ENCODE measurements at regions not wholly inside any gene's neighbourhood (a gene's known extent, or its start where the extent isn't known, plus 50 kb on each side); places are given as distances from the start of the nearest gene placed in this dataset.
"Not testable (repeated sequence)": the region's sequence is repeated elsewhere in the genome, so short reads cannot be mapped to it uniquely, and the experiment has no call there.

DNA sequence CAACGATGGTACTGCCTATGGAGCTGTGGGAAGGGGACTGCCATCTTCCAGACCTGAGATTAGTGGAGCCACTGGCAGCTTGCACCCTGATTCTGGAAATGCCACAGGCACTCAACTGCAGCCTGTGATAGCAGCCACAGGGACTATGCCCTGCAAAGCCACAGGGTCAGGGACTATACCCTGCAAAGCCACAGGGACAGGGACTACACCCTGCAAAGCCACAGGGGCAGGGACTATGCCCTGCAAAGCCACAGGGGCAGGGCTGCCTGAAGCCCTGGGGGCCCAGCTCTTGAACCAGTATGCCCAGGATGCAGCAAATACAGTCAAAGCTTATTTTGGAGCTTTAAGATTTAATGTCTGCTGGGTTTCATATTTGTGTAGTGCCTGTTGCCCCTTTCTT lies 346.6 kb downstream of the C6orf118 start:
- BruUV-seq (replicated peaks): no TSS peak
- no peaks in the 10 kb centered on the region for H3K9me3 ChIP-seq
- H3K4me1 Mint-ChIP-seq (ENCODE audit: low read depth, unreplicated experiment): no peaks in the 10 kb centered on the region
- H3K36me3 Mint-ChIP-seq (ENCODE audit: insufficient read depth, unreplicated experiment): no peaks in the 10 kb centered on the region
- DNase-seq: no peak
- TF ChIP-seq, protein P1, sequence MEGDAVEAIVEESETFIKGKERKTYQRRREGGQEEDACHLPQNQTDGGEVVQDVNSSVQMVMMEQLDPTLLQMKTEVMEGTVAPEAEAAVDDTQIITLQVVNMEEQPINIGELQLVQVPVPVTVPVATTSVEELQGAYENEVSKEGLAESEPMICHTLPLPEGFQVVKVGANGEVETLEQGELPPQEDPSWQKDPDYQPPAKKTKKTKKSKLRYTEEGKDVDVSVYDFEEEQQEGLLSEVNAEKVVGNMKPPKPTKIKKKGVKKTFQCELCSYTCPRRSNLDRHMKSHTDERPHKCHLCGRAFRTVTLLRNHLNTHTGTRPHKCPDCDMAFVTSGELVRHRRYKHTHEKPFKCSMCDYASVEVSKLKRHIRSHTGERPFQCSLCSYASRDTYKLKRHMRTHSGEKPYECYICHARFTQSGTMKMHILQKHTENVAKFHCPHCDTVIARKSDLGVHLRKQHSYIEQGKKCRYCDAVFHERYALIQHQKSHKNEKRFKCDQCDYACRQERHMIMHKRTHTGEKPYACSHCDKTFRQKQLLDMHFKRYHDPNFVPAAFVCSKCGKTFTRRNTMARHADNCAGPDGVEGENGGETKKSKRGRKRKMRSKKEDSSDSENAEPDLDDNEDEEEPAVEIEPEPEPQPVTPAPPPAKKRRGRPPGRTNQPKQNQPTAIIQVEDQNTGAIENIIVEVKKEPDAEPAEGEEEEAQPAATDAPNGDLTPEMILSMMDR (IDR thresholded peaks at IDR 0.05; ENCODE audit: insufficient read depth in 1 of 2, low read depth in 1 of 2, low read length in 1 of 2, severe bottlenecking in 1 of 2, unreplicated experiment in 1 of 2): no peak
- H3K9me3 Mint-ChIP-seq (ENCODE audit: unreplicated experiment): peaks cover 14% of the 10 kb centered on the region
- H3K4me3 ChIP-seq (ENCODE audit: low read depth, low read length): no peak overlapping the region
- intact Hi-C loops (cut with micrococcal nuclease; ENCODE audit: unreplicated experiment): no loop called here
- no peak overlapping the region for H3K4me3 Mint-ChIP-seq (ENCODE audit: unreplicated experiment)
- POLR2A ChIA-PET: no interaction called here
- 0 out of 2 replicates have a peak, but pooled peaks cover 6% of the 10 kb centered on the region for H3K4me1 ChIP-seq
- H3K36me3 ChIP-seq (ENCODE audit: control insufficient read depth, insufficient read depth, low read length): no peaks in the 10 kb centered on the region
- H3K27ac Mint-ChIP-seq (ENCODE audit: unreplicated experiment): no peak overlapping the region
- no peaks in the 10 kb centered on the region for H3K27me3 ChIP-seq (replicated peaks; ENCODE audit: control insufficient read depth, insufficient read depth, low read length)
- H3K27me3 Mint-ChIP-seq (ENCODE audit: insufficient read depth, unreplicated experiment): no peaks in the 10 kb centered on the region
- CTCF ChIA-PET: no interaction called here

DNA sequence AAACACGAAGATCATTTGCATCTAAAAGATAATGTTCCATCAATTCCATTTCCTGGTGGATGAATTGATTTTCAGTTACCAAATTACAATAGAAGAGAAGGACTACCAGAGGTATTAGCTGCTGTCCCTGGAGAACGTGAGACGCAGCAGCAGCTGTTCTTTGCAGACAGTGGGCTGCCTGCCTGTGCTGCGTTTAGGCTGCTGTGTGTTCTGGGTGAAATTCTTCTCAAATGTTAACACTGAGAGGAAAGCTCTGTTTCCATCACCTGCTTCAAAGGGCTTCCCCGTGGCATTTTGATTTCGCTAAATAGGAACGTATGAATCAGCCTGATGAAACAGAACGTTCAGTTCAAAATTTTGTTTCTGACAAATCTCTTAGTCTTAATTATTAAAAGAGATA lies 362.2 kb downstream of the C6orf118 start:
- intact Hi-C loops (cut with micrococcal nuclease; ENCODE audit: unreplicated experiment): no loop called here
- Mint-ChIP-seq H3K27me3 (ENCODE audit: insufficient read depth, unreplicated experiment) (peaks cover 2% of the 10 kb centered on the region), H3K9me3 (ENCODE audit: unreplicated experiment) (peaks cover 29% of the 10 kb centered on the region), H3K4me1 (ENCODE audit: low read depth, unreplicated experiment) (no peaks in the 10 kb centered on the region), H3K27ac (ENCODE audit: unreplicated experiment) (no peak overlapping the region), H3K36me3 (ENCODE audit: insufficient read depth, unreplicated experiment) (no peaks in the 10 kb centered on the region), H3K4me3 (ENCODE audit: unreplicated experiment) (no peak overlapping the region)
- Histone ChIP-seq H3K9me3 (no peaks in the 10 kb centered on the region), H3K4me1 (no peaks in the 10 kb centered on the region), H3K27me3 (replicated peaks; ENCODE audit: control insufficient read depth, insufficient read depth, low read length) (no peaks in the 10 kb centered on the region), H3K36me3 (ENCODE audit: control insufficient read depth, insufficient read depth, low read length) (no peaks in the 10 kb centered on the region), H3K4me3 (ENCODE audit: low read depth, low read length) (no peak overlapping the region)
- DNase-seq: no peak
- CTCF ChIA-PET: no interaction called here
- TF ChIP-seq, protein P1 (IDR thresholded peaks at IDR 0.05; ENCODE audit: insufficient read depth in 1 of 2, low read depth in 1 of 2, low read length in 1 of 2, severe bottlenecking in 1 of 2, unreplicated experiment in 1 of 2): no peak
- BruUV-seq (replicated peaks): no TSS peak
- POLR2A ChIA-PET: no interaction called here

DNA sequence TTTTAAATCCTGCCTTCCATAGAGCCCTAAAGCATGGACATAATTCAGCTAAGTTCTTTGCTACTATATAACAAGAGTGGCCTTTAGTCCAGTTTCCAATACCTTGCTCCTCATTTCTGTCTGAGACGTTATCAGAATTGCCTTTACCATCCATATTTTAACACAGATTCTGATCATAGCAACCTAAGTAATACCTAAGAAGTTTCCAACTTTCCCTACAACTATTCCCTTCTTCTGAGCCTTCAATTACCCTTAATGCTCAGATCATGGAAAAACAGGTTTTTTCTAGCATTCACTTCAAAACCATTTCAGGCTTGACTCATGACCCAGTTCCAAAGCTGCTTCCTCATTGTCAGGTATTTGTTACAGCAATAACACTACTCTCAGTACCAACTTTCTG lies 367.1 kb downstream of the C6orf118 start:
- no peak for DNase-seq
- peaks cover 48% of the 10 kb centered on the region for H3K9me3 Mint-ChIP-seq (ENCODE audit: unreplicated experiment)
- Histone ChIP-seq H3K4me1 (no peaks in the 10 kb centered on the region), H3K36me3 (ENCODE audit: control insufficient read depth, insufficient read depth, low read length) (no peaks in the 10 kb centered on the region), H3K4me3 (ENCODE audit: low read depth, low read length) (no peak overlapping the region), H3K9me3 (no peaks in the 10 kb centered on the region), H3K27me3 (replicated peaks; ENCODE audit: control insufficient read depth, insufficient read depth, low read length) (no peaks in the 10 kb centered on the region)
- no peak overlapping the region for H3K4me3 Mint-ChIP-seq (ENCODE audit: unreplicated experiment)
- H3K27me3 Mint-ChIP-seq (ENCODE audit: insufficient read depth, unreplicated experiment): no peaks in the 10 kb centered on the region
- TF ChIP-seq, protein P1 (IDR thresholded peaks at IDR 0.05; ENCODE audit: insufficient read depth in 1 of 2, low read depth in 1 of 2, low read length in 1 of 2, severe bottlenecking in 1 of 2, unreplicated experiment in 1 of 2): no peak
- no TSS peak for BruUV-seq (replicated peaks)
- H3K36me3 Mint-ChIP-seq (ENCODE audit: insufficient read depth, unreplicated experiment): no peaks in the 10 kb centered on the region
- CTCF ChIA-PET: no interaction called here
- H3K27ac Mint-ChIP-seq (ENCODE audit: unreplicated experiment): no peak overlapping the region
- intact Hi-C loops (cut with micrococcal nuclease; ENCODE audit: unreplicated experiment): no loop called here
- no peaks in the 10 kb centered on the region for H3K4me1 Mint-ChIP-seq (ENCODE audit: low read depth, unreplicated experiment)
- POLR2A ChIA-PET: no interaction called here

DNA sequence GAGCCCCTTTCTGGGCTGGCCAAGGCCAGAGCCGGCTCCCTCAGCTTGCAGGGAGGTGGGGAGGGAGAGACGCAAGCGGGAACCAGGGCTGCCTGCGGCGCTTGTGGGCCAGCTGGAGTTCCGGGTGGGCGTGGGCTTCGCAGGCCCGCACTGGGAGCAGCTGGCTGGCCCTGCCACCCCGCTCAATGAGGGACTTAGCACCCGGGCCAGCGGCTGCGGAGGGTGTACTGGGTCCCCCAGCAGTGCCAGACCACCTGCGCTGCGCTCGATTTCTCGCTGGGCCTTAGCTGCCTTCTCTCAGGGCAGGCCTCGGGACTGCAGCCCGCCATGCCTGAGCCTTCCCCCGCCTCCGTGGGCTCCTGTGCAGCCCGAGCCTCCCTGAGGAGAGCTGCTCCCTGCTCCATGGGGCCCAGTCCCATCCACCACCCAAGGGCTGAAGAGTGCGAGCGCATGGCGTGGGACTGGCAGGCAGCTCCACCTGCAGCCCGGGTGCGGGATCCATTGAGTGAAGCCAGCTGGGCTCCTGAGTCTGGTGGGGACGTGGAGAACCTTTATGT lies 376.1 kb downstream of the C6orf118 start:
- BruUV-seq (replicated peaks); H3K4me3 ChIP-seq (ENCODE audit: low read depth, low read length); H3K27ac Mint-ChIP-seq (ENCODE audit: unreplicated experiment); CTCF ChIA-PET; H3K36me3 ChIP-seq (ENCODE audit: control insufficient read depth, insufficient read depth, low read length); H3K9me3 Mint-ChIP-seq (ENCODE audit: unreplicated experiment); H3K4me1 ChIP-seq; H3K4me1 Mint-ChIP-seq (ENCODE audit: low read depth, unreplicated experiment); DNase-seq; H3K27me3 ChIP-seq (replicated peaks; ENCODE audit: control insufficient read depth, insufficient read depth, low read length); H3K4me3 Mint-ChIP-seq (ENCODE audit: unreplicated experiment); H3K36me3 Mint-ChIP-seq (ENCODE audit: insufficient read depth, unreplicated experiment); POLR2A ChIA-PET; intact Hi-C loops (cut with micrococcal nuclease; ENCODE audit: unreplicated experiment); H3K27me3 Mint-ChIP-seq (ENCODE audit: insufficient read depth, unreplicated experiment); H3K9me3 ChIP-seq: not testable (repeated sequence)

Data from Caco-2 (cell line).